GM12864 (cell line): ENCODE measurements at regions not wholly inside any gene's neighbourhood (a gene's known extent, or its start where the extent isn't known, plus 50 kb on each side); places are given as distances from the start of the nearest gene placed in this dataset.

ENCODE experiments used
- DNase-seq: peaks from one replicate; pipeline ENCODE4 v3.0.0-alpha.2; 2011; ENCODE audit warnings: low read depth
- H3K4me3 ChIP-seq: 2 replicates; pipeline ENCODE4 v1.5.1; 2011; ENCODE audit warnings: mild to moderate bottlenecking, low read depth, low read length, control low read depth
- CTCF ChIP-seq: IDR thresholded peaks from 2 replicates; pipeline ENCODE4 v1.5.1; 2011; ENCODE audit warnings: low read depth, mild to moderate bottlenecking, moderate library complexity, low read length, control low read depth, inconsistent platforms; ENCODE audit errors: missing control alignments

- DNase-seq = no peak
- no peak for TF ChIP-seq CTCF
- no peak overlapping the region for H3K4me3 ChIP-seq
These were observed 147.6 kb upstream of the ITGA6 start for GRCh38 chr2:172279813-172280212.

- H3K4me3 ChIP-seq = no peak overlapping the region
- no peak for TF ChIP-seq CTCF
- DNase-seq = no peak
These were observed 146.6 kb upstream of the ITGA6 start for GRCh38 chr2:172280571-172281361.

- no peak overlapping the region for H3K4me3 ChIP-seq
- TF ChIP-seq CTCF = no peak
- no peak for DNase-seq
These were observed 145.5 kb upstream of the ITGA6 start for GRCh38 chr2:172281648-172282570.

GRCh38 chr2:172282944-172283343 lies 144.4 kb upstream of the ITGA6 start:
- DNase-seq = no peak
- no peak for TF ChIP-seq CTCF
- no peak overlapping the region for H3K4me3 ChIP-seq

GRCh38 chr2:172283476-172283875 lies 143.9 kb upstream of the ITGA6 start:
- TF ChIP-seq CTCF = no peak
- DNase-seq = no peak
- H3K4me3 ChIP-seq = no peak overlapping the region

GRCh38 chr2:172284209-172284608 lies 143.2 kb upstream of the ITGA6 start:
- no peak for TF ChIP-seq CTCF
- no peak for DNase-seq

More at GRCh38 chr2:172284209-172284608, 143.2 kb upstream of the ITGA6 start:
- H3K4me3 ChIP-seq = no peak overlapping the region
